Progenitor cell of endocrine pancreas (in vitro differentiated cells): ENCODE measurements at regions not wholly inside any gene's neighbourhood (a gene's known extent, or its start where the extent isn't known, plus 50 kb on each side); places are given as distances from the start of the nearest gene placed in this dataset.
"Not testable (repeated sequence)": the region's sequence is repeated elsewhere in the genome, so short reads cannot be mapped to it uniquely, and the experiment has no call there.

Experiments
- DNase-seq: peaks from one replicate; pipeline ENCODE4 v3.0.0; 2021; ENCODE audit warnings: low spot score; ENCODE audit not compliant: unreplicated experiment
- H3K27ac Mint-ChIP-seq: 2 replicates; pipeline ENCODE4 v1.8.0; 2021; ENCODE audit warnings: mild to moderate bottlenecking, moderate library complexity, mixed read lengths
- H3K27me3 Mint-ChIP-seq: 2 replicates; pipeline ENCODE4 v1.8.0; 2021; ENCODE audit warnings: mixed read lengths
- H3K36me3 Mint-ChIP-seq: 2 replicates; pipeline ENCODE4 v1.8.0; 2022; ENCODE audit warnings: mixed read lengths; ENCODE audit not compliant: insufficient read depth
- H3K4me1 Mint-ChIP-seq: 2 replicates; pipeline ENCODE4 v1.8.0; 2021; ENCODE audit warnings: low read depth, mixed read lengths
- H3K4me3 Mint-ChIP-seq: 2 replicates; pipeline ENCODE4 v1.8.0; 2021; ENCODE audit warnings: low read depth, mild to moderate bottlenecking, moderate library complexity, mixed read lengths
- H3K9me3 Mint-ChIP-seq: 2 replicates; pipeline ENCODE4 v1.8.0; 2021; ENCODE audit warnings: low read depth, mixed read lengths
- TF ChIP-seq, protein P1 (sequence below): fragments of 200-600 bp; sonication (generic); IDR thresholded peaks from one replicate; pipeline ENCODE4 v1.5.0; 2021; ENCODE audit warnings: antibody characterized with exemption, mild to moderate bottlenecking; ENCODE audit not compliant: unreplicated experiment

- H3K4me3 Mint-ChIP-seq: no peak overlapping the region
- DNase-seq: no peak
- no peaks in the 10 kb centered on the region for H3K36me3 Mint-ChIP-seq
- H3K27ac Mint-ChIP-seq: no peak overlapping the region
- peaks cover 5% of the 10 kb centered on the region for H3K27me3 Mint-ChIP-seq
- H3K9me3 Mint-ChIP-seq: no peaks in the 10 kb centered on the region
- TF ChIP-seq, protein P1, sequence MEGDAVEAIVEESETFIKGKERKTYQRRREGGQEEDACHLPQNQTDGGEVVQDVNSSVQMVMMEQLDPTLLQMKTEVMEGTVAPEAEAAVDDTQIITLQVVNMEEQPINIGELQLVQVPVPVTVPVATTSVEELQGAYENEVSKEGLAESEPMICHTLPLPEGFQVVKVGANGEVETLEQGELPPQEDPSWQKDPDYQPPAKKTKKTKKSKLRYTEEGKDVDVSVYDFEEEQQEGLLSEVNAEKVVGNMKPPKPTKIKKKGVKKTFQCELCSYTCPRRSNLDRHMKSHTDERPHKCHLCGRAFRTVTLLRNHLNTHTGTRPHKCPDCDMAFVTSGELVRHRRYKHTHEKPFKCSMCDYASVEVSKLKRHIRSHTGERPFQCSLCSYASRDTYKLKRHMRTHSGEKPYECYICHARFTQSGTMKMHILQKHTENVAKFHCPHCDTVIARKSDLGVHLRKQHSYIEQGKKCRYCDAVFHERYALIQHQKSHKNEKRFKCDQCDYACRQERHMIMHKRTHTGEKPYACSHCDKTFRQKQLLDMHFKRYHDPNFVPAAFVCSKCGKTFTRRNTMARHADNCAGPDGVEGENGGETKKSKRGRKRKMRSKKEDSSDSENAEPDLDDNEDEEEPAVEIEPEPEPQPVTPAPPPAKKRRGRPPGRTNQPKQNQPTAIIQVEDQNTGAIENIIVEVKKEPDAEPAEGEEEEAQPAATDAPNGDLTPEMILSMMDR: no peak
- H3K4me1 Mint-ChIP-seq: no peaks in the 10 kb centered on the region
Measured at GRCh38 chr2:187654535-187654934, 100.3 kb upstream of the TFPI start.

DNA sequence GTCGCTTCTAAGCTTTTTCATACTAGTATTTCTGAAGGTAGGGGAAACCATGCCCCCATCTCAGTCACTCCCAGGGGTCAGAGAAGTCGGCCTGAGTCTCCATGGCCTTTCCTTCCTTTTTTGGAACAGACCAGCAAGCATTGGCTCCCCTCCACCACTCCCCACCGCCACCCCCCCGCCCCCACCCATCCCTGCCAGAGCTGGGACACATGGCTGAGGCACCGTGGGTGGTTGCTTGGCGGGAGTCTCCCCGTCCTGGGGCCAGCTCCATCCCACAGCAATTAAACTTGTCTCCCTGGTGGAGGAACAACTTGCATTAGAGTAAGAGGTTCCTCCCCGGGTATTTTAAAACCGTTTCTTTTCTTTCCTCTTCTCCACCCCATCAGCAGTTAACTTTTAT is 100.8 kb upstream of the TFPI start:
- H3K9me3 Mint-ChIP-seq: no peaks in the 10 kb centered on the region
- peaks cover 5% of the 10 kb centered on the region for H3K27me3 Mint-ChIP-seq
- no peak overlapping the region for H3K27ac Mint-ChIP-seq
- DNase-seq: no peak
- TF ChIP-seq, protein P1: no peak
- H3K4me3 Mint-ChIP-seq: no peak overlapping the region
- H3K4me1 Mint-ChIP-seq: no peaks in the 10 kb centered on the region
- no peaks in the 10 kb centered on the region for H3K36me3 Mint-ChIP-seq

DNA sequence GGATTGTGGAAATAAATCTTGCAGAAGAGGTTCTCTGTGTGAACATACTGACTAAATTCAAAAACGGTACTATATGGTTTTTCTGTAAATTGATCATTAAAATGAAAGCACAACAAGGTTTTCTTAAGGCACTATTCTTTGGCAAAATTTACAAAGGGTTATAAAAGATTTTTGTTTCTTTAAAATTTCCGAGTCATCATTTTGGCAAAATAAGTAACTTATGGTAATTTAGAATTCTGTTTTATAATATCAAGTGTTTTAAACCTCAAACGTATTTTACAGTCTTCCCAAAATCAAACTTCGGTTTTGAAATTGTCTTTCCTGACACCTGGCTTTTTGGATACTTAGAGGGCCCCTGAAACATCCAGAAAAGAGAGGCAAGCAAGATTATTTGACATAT is 101.9 kb upstream of the TFPI start:
- DNase-seq: no peak
- Mint-ChIP-seq H3K9me3 (no peaks in the 10 kb centered on the region), H3K27me3 (peaks cover 5% of the 10 kb centered on the region), H3K4me1 (no peaks in the 10 kb centered on the region), H3K4me3 (no peak overlapping the region), H3K27ac (no peak overlapping the region), H3K36me3 (no peaks in the 10 kb centered on the region)
- TF ChIP-seq, protein P1: no peak

- H3K36me3 Mint-ChIP-seq: no peaks in the 10 kb centered on the region
- TF ChIP-seq, protein P1: peak; percentile 48
- H3K4me3 Mint-ChIP-seq: no peak overlapping the region
- H3K9me3 Mint-ChIP-seq: no peaks in the 10 kb centered on the region
- H3K27me3 Mint-ChIP-seq: peaks cover 5% of the 10 kb centered on the region
- no peaks in the 10 kb centered on the region for H3K4me1 Mint-ChIP-seq
- no peak overlapping the region for H3K27ac Mint-ChIP-seq
- no peak for DNase-seq
Measured at GRCh38 chr2:187658952-187659525, 104.8 kb upstream of the TFPI start.

DNA sequence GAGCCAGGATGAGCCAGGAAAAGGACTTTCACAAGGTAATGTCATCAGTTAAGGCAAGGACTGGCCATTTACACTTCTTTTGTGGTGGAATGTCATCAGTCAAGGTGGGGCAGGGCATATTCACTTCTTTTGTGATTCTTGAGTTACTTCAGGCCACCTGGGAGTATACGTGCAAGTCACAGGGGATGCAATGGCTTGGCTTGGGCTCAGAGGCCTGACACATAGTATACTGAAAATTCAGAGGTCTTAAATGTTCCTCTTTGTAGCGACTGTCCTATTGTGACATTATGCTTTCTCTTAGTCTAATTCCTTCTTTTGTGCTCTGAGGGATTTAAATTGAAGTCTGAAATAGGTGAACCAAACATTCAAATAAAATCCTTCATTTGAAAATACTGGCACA is 121.8 kb upstream of the TFPI start:
- peaks cover 37% of the 10 kb centered on the region for H3K27me3 Mint-ChIP-seq
- not testable (repeated sequence) for H3K4me1 Mint-ChIP-seq

DNA sequence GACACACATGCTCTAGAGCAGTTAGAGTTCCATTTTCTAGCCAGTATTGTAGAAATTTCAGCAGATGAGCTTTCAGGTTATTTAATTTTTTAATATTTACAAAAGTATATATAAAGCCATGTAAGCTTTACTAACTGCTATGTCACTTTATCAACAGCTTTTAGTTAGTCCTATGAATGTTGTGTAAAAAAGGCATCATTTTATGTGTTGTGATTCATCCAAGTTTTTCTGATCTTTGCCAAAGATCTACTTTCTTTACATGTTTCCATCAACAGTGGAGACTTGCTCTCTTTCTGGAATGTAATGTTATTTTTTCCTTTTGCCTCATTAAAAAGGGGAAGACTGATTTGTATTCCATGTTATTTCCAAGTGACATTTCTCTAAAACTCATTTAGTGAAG is 125.2 kb upstream of the TFPI start:
- no peak for DNase-seq
- H3K36me3 Mint-ChIP-seq: no peaks in the 10 kb centered on the region
- H3K4me1 Mint-ChIP-seq: no peaks in the 10 kb centered on the region
- no peaks in the 10 kb centered on the region for H3K9me3 Mint-ChIP-seq
- TF ChIP-seq, protein P1: no peak
- no peak overlapping the region for H3K4me3 Mint-ChIP-seq
- peaks cover 13% of the 10 kb centered on the region for H3K27me3 Mint-ChIP-seq
- no peak overlapping the region for H3K27ac Mint-ChIP-seq

More for the DNA sequence above, 121.8 kb upstream of the TFPI start:
- not testable (repeated sequence) for H3K27ac Mint-ChIP-seq, H3K4me3 Mint-ChIP-seq, DNase-seq, H3K36me3 Mint-ChIP-seq, H3K9me3 Mint-ChIP-seq
